ENCODE measurements at regions not wholly inside any gene's neighbourhood (a gene's known extent, or its start where the extent isn't known, plus 50 kb on each side); places are given as distances from the start of the nearest gene placed in this dataset.

GRCh38 chr1:116288201-116288598 is 84.8 kb upstream of the ATP1A1 start:
- no peaks in the 10 kb centered on the region for H3K79me2 ChIP-seq (ENCODE audit: insufficient read depth)
- H3K27me3 ChIP-seq (ENCODE audit: insufficient read depth) = no peaks in the 10 kb centered on the region
- H3K36me3 ChIP-seq (replicated peaks in 1 of 2; ENCODE audit: control insufficient read depth in 1 of 2, insufficient read depth in 2 of 2, low read length in 1 of 2) = no peaks in the 10 kb centered on the region
- H4K20me1 ChIP-seq (ENCODE audit: insufficient read depth) = no peaks in the 10 kb centered on the region
- H3K4me3 ChIP-seq (ENCODE audit: low read depth in 2 of 2, low read length in 1 of 2) = no peak overlapping the region
- peaks cover 0 to 2% of the 10 kb centered on the region in 2 experiments; a peak in 1 of 4 replicates for H3K4me1 ChIP-seq (ENCODE audit: control insufficient read depth in 1 of 2, insufficient read depth in 2 of 2, low read depth in 1 of 2, low read length in 1 of 2)
- H3K9ac ChIP-seq = no peak overlapping the region
- ChIA-PET POLR2A (no interaction called here), CTCF (no interaction called here)
- WGBS (ENCODE audit: low lambda C conversion rate) = 43% methylated on average over 2 of the region's 2 CpGs
- H3K9me2 ChIP-seq = no peaks in the 10 kb centered on the region
- H3K4me2 ChIP-seq = no peak overlapping the region
- DNase-seq = no peak
- H3K9me3 ChIP-seq = no peaks in the 10 kb centered on the region
- TF ChIP-seq RCOR1 (IDR thresholded peaks at IDR 0.05; ENCODE audit: low read length) (no peak), GABPA (IDR thresholded peaks at IDR 0.05; ENCODE audit: low read depth) (no peak), PBX3 (IDR thresholded peaks at IDR 0.05) (no peak), FOSL2 (IDR thresholded peaks at IDR 0.05; ENCODE audit: borderline replicate concordance, low read depth) (no peak), CTCF (IDR thresholded peaks at IDR 0.05) (no peak), GATA2 (CRISPR knock-in tag; IDR thresholded peaks at IDR 0.05) (no peak), TEAD4 (IDR thresholded peaks at IDR 0.05; ENCODE audit: borderline replicate concordance, insufficient read depth) (no peak), CHD2 (IDR thresholded peaks at IDR 0.05; ENCODE audit: low read length, partially characterized antibody) (no peak), FOXJ3 (CRISPR knock-in tag; IDR thresholded peaks at IDR 0.05) (no peak), RFX5 (IDR thresholded peaks at IDR 0.05; ENCODE audit: low read length) (no peak), ELF1 (IDR thresholded peaks at IDR 0.05) (no peak), RXRA (IDR thresholded peaks at IDR 0.05; ENCODE audit: borderline replicate concordance, low read depth) (no peak), POLR2AphosphoS5 (IDR thresholded peaks at IDR 0.05; ENCODE audit: low read depth, low read length) (no peak), NRF1 (IDR thresholded peaks at IDR 0.05; ENCODE audit: low read depth, low read length) (no peak), MEF2A (IDR thresholded peaks at IDR 0.05; ENCODE audit: borderline replicate concordance, low read depth) (no peak), TCF12 (IDR thresholded peaks at IDR 0.05) (no peak)
- H3F3A ChIP-seq (replicated peaks; ENCODE audit: insufficient read depth) = no peaks in the 10 kb centered on the region
- H2AFZ ChIP-seq (ENCODE audit: low read depth) = no peak overlapping the region
- no peak overlapping the region for H3K27ac ChIP-seq (ENCODE audit: low read depth in 2 of 2, low read length in 1 of 2)

- 84% methylated on average over 2 of the region's 2 CpGs for WGBS (ENCODE audit: low lambda C conversion rate)
- Histone ChIP-seq H2AFZ (ENCODE audit: low read depth) (no peak overlapping the region), H3K79me2 (ENCODE audit: insufficient read depth) (no peaks in the 10 kb centered on the region), H3K9me2 (no peaks in the 10 kb centered on the region), H3K4me3 (ENCODE audit: low read depth in 2 of 2, low read length in 1 of 2) (no peak overlapping the region), H3K36me3 (replicated peaks in 1 of 2; ENCODE audit: control insufficient read depth in 1 of 2, insufficient read depth in 2 of 2, low read length in 1 of 2) (no peaks in the 10 kb centered on the region), H3K27ac (ENCODE audit: low read depth in 2 of 2, low read length in 1 of 2) (no peak overlapping the region), H3K4me1 (ENCODE audit: control insufficient read depth in 1 of 2, insufficient read depth in 2 of 2, low read depth in 1 of 2, low read length in 1 of 2) (peaks cover 0 to 2% of the 10 kb centered on the region in 2 experiments; a peak in 1 of 4 replicates), H3K9ac (no peak overlapping the region), H3K4me2 (no peak overlapping the region), H3F3A (replicated peaks; ENCODE audit: insufficient read depth) (no peaks in the 10 kb centered on the region), H3K27me3 (ENCODE audit: insufficient read depth) (no peaks in the 10 kb centered on the region), H3K9me3 (no peaks in the 10 kb centered on the region), H4K20me1 (ENCODE audit: insufficient read depth) (no peaks in the 10 kb centered on the region)
- POLR2A ChIA-PET = no interaction called here
- DNase-seq = no peak
- CTCF ChIA-PET = interaction anchor here (1.6 kb wide), 1 partner anchor 196 kb away, joined by 7 read pairs; no protein-coding TSS in a partner anchor
- TF ChIP-seq MXI1 (IDR thresholded peaks at IDR 0.05; ENCODE audit: low read depth, low read length) (no peak), POLR2AphosphoS5 (IDR thresholded peaks at IDR 0.05; ENCODE audit: low read depth, low read length) (no peak), MEF2A (IDR thresholded peaks at IDR 0.05; ENCODE audit: borderline replicate concordance, low read depth) (no peak)
Observed at GRCh38 chr1:116289193-116289592, 83.9 kb upstream of the ATP1A1 start.

Data from SK-N-SH (cell line).